DOHH2 (cell line): ENCODE measurements at regions not wholly inside any gene's neighbourhood (a gene's known extent, or its start where the extent isn't known, plus 50 kb on each side); places are given as distances from the start of the nearest gene placed in this dataset.

Experiments
- H3F3A ChIP-seq: fragments of 200-600 bp; sonication (generic), shearing (Covaris generic); 2 replicates; pipeline ENCODE4 v1.6.0; 2016; ENCODE audit warnings: antibody characterized with exemption, mild to moderate bottlenecking; ENCODE audit not compliant: control insufficient read depth, insufficient read depth
- H3K27ac ChIP-seq: fragments of 200-600 bp; sonication (generic); 2 replicates; pipeline ENCODE4 v1.5.1; 2014; ENCODE audit warnings: low read depth, mild to moderate bottlenecking, low read length, moderate library complexity
- H3K27me3 ChIP-seq: fragments of 200-600 bp; sonication (generic); 2 replicates; pipeline ENCODE4 v1.6.1; 2014; ENCODE audit warnings: mild to moderate bottlenecking, low read length, mixed read lengths; ENCODE audit not compliant: control insufficient read depth
- H3K36me3 ChIP-seq: fragments of 200-600 bp; sonication (generic); 2 replicates; pipeline ENCODE4 v1.6.1; 2014; ENCODE audit warnings: mild to moderate bottlenecking, low read length, moderate library complexity, mixed read lengths; ENCODE audit not compliant: control insufficient read depth
- H3K4me1 ChIP-seq: fragments of 200-600 bp; sonication (generic); 2 replicates; pipeline ENCODE4 v1.6.1; 2014; ENCODE audit warnings: mild to moderate bottlenecking, low read length, mixed read lengths; ENCODE audit not compliant: control insufficient read depth
- H3K4me2 ChIP-seq: fragments of 200-600 bp; sonication (generic); 2 replicates; pipeline ENCODE4 v1.6.0; 2014; ENCODE audit warnings: mild to moderate bottlenecking, low read length, moderate library complexity
- H3K4me3 ChIP-seq: fragments of 200-600 bp; sonication (generic); 2 replicates; pipeline ENCODE4 v1.5.1; 2014; ENCODE audit warnings: mild to moderate bottlenecking, low read length, mixed read lengths
- H3K79me2 ChIP-seq: fragments of 200-600 bp; sonication (generic); 2 replicates; pipeline ENCODE4 v1.6.1; 2014; ENCODE audit warnings: mild to moderate bottlenecking, low read length, mixed read lengths; ENCODE audit not compliant: control insufficient read depth
- H3K9me2 ChIP-seq: fragments of 200-600 bp; sonication (generic); replicated peaks from 2 replicates; pipeline ENCODE4 v1.6.1; 2014; ENCODE audit warnings: mild to moderate bottlenecking, low read length, mixed read lengths; ENCODE audit not compliant: control insufficient read depth
- H3K9me3 ChIP-seq: fragments of 200-600 bp; sonication (generic); 2 replicates; pipeline ENCODE4 v1.6.1; 2014; ENCODE audit warnings: antibody characterized with exemption, low read length, mixed read lengths; ENCODE audit not compliant: control insufficient read depth, insufficient read depth
- H4K20me1 ChIP-seq: fragments of 200-600 bp; sonication (generic); 2 replicates; pipeline ENCODE4 v1.6.0; 2014; ENCODE audit warnings: low read depth, mild to moderate bottlenecking, antibody characterized with exemption, low read length, moderate library complexity; ENCODE audit not compliant: control insufficient read depth, insufficient read depth
- EZH2phosphoT487 ChIP-seq: fragments of 200-600 bp; sonication (generic); IDR thresholded peaks from 2 replicates; pipeline ENCODE4 v1.6.1; 2017; ENCODE audit warnings: borderline replicate concordance, mild to moderate bottlenecking, antibody characterized with exemption, low read length, moderate library complexity, mixed read lengths
- TF ChIP-seq, protein P1 (sequence below): fragments of 200-600 bp; sonication (generic); IDR thresholded peaks from one replicate; pipeline ENCODE4 v1.5.1; 2014; ENCODE audit warnings: antibody characterized with exemption, mild to moderate bottlenecking, low read depth, low read length; ENCODE audit not compliant: poor library complexity, severe bottlenecking

DNA sequence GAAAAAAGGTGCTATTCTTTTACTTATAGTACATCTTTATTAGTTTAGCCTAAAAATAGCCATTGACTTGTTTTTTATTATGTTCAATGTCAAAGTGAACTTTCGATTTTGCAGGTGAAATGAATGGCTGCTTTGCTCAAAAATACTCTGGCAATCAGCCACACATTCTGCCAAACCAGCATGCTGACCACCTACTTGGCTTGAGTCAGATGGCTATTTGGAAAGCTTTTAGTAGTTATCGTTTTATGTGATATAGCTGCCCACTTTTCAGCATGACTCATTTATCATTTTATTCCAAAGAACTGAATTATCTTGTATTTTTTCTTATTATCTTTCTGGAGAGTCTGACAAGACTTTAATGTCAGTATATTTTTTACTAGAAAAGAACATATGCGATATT is 1615.8 kb upstream of the TMEFF2 start:
- Histone ChIP-seq H3K4me2 (no peak overlapping the region), H3K79me2 (no peaks in the 10 kb centered on the region), H3K9me2 (no peaks in the 10 kb centered on the region), H3K9me3 (no peaks in the 10 kb centered on the region), H3K4me3 (no peak overlapping the region), H3F3A (no peaks in the 10 kb centered on the region), H3K4me1 (no peaks in the 10 kb centered on the region), H3K36me3 (no peaks in the 10 kb centered on the region), H3K27ac (no peak overlapping the region), H3K27me3 (no peaks in the 10 kb centered on the region), H4K20me1 (no peaks in the 10 kb centered on the region)
- TF ChIP-seq EZH2phosphoT487, result no peak
- TF ChIP-seq, protein P1, sequence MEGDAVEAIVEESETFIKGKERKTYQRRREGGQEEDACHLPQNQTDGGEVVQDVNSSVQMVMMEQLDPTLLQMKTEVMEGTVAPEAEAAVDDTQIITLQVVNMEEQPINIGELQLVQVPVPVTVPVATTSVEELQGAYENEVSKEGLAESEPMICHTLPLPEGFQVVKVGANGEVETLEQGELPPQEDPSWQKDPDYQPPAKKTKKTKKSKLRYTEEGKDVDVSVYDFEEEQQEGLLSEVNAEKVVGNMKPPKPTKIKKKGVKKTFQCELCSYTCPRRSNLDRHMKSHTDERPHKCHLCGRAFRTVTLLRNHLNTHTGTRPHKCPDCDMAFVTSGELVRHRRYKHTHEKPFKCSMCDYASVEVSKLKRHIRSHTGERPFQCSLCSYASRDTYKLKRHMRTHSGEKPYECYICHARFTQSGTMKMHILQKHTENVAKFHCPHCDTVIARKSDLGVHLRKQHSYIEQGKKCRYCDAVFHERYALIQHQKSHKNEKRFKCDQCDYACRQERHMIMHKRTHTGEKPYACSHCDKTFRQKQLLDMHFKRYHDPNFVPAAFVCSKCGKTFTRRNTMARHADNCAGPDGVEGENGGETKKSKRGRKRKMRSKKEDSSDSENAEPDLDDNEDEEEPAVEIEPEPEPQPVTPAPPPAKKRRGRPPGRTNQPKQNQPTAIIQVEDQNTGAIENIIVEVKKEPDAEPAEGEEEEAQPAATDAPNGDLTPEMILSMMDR, result no peak

DNA sequence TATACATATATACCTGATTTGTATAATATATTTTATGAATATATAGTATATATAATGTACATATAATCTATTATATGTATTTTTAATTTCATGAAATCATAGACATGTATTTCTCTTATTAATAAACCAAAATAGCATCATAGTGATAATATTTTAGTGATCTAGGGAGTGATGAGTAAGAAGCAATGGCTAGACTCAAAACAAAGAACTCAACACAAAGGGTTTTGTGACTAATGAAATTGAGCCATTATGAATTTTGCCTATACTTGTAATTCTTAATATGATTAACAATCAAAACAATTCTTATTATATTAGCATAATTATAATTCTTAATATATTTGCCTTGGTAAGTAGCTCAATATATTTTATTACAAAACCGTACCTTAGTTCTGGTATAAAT is 1614.1 kb upstream of the TMEFF2 start:
- Histone ChIP-seq H3K27ac (no peak overlapping the region), H3K4me1 (no peaks in the 10 kb centered on the region), H3K4me3 (no peak overlapping the region), H3F3A (no peaks in the 10 kb centered on the region), H3K36me3 (no peaks in the 10 kb centered on the region), H4K20me1 (no peaks in the 10 kb centered on the region), H3K4me2 (no peak overlapping the region), H3K9me2 (no peaks in the 10 kb centered on the region), H3K9me3 (no peaks in the 10 kb centered on the region), H3K79me2 (no peaks in the 10 kb centered on the region), H3K27me3 (no peaks in the 10 kb centered on the region)
- TF ChIP-seq, protein P1, result no peak
- no peak for TF ChIP-seq EZH2phosphoT487

DNA sequence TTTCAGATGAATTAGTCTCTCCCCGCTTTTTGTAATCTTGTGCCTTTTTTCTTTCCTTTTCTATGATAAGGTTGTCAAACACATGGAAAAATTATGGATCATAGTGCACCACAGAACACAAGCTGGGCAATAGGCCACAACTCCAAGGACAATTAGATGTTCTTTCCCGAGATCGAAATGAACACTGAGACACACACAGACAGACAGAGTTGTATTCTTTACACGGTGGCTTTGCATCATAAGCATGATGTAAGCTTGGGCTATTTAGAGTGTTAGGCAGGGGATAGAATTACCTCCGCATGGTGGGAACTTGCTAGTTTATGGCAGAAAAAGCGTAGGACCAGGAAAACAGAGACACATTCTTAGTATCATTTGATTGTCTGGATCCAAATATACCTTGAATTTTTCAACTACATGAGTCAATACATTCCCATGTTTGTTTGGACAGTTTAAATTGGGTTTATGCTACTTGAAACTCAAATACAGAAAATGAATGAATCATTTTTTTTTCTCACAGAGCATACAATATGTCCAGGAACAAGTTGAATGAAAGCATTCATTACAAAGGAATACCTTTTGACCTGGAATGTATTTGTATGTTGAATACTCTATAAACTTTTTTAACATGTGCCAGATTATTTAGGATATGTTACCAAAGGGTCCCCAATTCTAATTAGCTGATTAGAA is 1611.5 kb upstream of the TMEFF2 start:
- Histone ChIP-seq H3K4me3 (no peak overlapping the region), H3K36me3 (no peaks in the 10 kb centered on the region), H3K9me3 (no peaks in the 10 kb centered on the region), H4K20me1 (no peaks in the 10 kb centered on the region), H3K79me2 (no peaks in the 10 kb centered on the region), H3K9me2 (no peaks in the 10 kb centered on the region), H3F3A (no peaks in the 10 kb centered on the region), H3K4me2 (no peak overlapping the region), H3K4me1 (no peaks in the 10 kb centered on the region), H3K27ac (no peak overlapping the region), H3K27me3 (no peaks in the 10 kb centered on the region)
- TF ChIP-seq EZH2phosphoT487, result no peak
- TF ChIP-seq, protein P1, result no peak
